ENCODE measurements at regions not wholly inside any gene's neighbourhood (a gene's known extent, or its start where the extent isn't known, plus 50 kb on each side); places are given as distances from the start of the nearest gene placed in this dataset.
"Not testable (repeated sequence)": the region's sequence is repeated elsewhere in the genome, so short reads cannot be mapped to it uniquely, and the experiment has no call there.

DNA sequence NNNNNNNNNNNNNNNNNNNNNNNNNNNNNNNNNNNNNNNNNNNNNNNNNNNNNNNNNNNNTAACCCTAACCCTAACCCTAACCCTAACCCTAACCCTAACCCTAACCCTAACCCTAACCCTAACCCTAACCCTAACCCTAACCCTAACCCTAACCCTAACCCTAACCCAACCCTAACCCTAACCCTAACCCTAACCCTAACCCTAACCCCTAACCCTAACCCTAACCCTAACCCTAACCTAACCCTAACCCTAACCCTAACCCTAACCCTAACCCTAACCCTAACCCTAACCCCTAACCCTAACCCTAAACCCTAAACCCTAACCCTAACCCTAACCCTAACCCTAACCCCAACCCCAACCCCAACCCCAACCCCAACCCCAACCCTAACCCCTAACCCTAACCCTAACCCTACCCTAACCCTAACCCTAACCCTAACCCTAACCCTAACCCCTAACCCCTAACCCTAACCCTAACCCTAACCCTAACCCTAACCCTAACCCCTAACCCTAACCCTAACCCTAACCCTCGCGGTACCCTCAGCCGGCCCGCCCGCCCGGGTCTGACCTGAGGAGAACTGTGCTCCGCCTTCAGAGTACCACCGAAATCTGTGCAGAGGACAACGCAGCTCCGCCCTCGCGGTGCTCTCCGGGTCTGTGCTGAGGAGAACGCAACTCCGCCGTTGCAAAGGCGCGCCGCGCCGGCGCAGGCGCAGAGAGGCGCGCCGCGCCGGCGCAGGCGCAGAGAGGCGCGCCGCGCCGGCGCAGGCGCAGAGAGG is 441.3 kb downstream of the OR4F29 start:
- H3K4me3 ChIP-seq (ENCODE audit: low read depth, low read length); in situ Hi-C loops (cut with HindIII; ENCODE audit: low sequenced_read_pairs); DNase-seq (ENCODE audit: low read depth, low spot score): not testable (repeated sequence)
